ENCODE measurements at regions not wholly inside any gene's neighbourhood (a gene's known extent, or its start where the extent isn't known, plus 50 kb on each side); places are given as distances from the start of the nearest gene placed in this dataset.

DNA sequence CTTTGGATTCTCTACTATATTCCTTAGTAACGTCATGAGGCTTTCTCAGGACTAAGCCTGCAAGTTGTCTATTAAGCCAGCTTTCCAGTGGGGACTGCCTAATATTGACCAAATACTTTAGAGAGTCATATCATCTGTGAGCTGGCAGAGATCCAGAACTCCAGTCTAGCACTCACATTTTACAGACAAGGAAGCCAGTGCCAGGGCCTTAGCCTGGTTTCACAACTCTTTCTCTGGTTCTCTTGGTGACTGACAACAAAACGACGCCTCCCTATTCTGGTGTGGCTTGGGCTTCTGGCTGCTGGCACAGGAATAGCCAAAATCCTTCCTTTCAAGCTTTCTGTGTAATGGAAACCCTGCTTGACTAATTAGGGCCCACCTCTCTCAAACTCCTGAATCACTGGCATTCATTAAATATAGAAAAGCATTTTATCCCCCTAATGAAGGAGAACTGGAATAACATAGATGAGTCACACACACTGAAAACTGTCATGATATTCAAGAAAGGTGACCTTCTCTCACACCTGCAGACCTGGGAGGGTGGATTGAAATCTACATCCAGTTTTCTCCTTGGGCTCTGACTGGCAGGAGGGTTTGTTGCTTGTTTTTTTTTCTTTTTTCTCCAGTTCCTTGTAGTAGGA is 75.2 kb upstream of the UBL3 start:
- in situ Hi-C loops (cut with HindIII; ENCODE audit: low pct_unique_long_range_greater_than_20kb, low sequenced_read_pairs) (no loop called here), intact Hi-C loops (cut with micrococcal nuclease; ENCODE audit: unreplicated experiment) (no loop called here)
- ATAC-seq (no peak), DNase-seq (ENCODE audit: low read depth, low spot score) (no peak)
- H3K9me3 ChIP-seq (ENCODE audit: control insufficient read depth, insufficient read depth, low read depth, low read length) = no peaks in the 10 kb centered on the region
- H3K36me3 ChIP-seq (ENCODE audit: control insufficient read depth, insufficient read depth, low read length) = no peaks in the 10 kb centered on the region
- no peaks in the 10 kb centered on the region for H3K27me3 ChIP-seq (ENCODE audit: control insufficient read depth, insufficient read depth, low read length)
- BruUV-seq (replicated peaks) = no TSS peak
- TF ChIP-seq, protein P1, sequence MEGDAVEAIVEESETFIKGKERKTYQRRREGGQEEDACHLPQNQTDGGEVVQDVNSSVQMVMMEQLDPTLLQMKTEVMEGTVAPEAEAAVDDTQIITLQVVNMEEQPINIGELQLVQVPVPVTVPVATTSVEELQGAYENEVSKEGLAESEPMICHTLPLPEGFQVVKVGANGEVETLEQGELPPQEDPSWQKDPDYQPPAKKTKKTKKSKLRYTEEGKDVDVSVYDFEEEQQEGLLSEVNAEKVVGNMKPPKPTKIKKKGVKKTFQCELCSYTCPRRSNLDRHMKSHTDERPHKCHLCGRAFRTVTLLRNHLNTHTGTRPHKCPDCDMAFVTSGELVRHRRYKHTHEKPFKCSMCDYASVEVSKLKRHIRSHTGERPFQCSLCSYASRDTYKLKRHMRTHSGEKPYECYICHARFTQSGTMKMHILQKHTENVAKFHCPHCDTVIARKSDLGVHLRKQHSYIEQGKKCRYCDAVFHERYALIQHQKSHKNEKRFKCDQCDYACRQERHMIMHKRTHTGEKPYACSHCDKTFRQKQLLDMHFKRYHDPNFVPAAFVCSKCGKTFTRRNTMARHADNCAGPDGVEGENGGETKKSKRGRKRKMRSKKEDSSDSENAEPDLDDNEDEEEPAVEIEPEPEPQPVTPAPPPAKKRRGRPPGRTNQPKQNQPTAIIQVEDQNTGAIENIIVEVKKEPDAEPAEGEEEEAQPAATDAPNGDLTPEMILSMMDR (IDR thresholded peaks at IDR 0.05) = no peak
- TF ChIP-seq, protein P2, sequence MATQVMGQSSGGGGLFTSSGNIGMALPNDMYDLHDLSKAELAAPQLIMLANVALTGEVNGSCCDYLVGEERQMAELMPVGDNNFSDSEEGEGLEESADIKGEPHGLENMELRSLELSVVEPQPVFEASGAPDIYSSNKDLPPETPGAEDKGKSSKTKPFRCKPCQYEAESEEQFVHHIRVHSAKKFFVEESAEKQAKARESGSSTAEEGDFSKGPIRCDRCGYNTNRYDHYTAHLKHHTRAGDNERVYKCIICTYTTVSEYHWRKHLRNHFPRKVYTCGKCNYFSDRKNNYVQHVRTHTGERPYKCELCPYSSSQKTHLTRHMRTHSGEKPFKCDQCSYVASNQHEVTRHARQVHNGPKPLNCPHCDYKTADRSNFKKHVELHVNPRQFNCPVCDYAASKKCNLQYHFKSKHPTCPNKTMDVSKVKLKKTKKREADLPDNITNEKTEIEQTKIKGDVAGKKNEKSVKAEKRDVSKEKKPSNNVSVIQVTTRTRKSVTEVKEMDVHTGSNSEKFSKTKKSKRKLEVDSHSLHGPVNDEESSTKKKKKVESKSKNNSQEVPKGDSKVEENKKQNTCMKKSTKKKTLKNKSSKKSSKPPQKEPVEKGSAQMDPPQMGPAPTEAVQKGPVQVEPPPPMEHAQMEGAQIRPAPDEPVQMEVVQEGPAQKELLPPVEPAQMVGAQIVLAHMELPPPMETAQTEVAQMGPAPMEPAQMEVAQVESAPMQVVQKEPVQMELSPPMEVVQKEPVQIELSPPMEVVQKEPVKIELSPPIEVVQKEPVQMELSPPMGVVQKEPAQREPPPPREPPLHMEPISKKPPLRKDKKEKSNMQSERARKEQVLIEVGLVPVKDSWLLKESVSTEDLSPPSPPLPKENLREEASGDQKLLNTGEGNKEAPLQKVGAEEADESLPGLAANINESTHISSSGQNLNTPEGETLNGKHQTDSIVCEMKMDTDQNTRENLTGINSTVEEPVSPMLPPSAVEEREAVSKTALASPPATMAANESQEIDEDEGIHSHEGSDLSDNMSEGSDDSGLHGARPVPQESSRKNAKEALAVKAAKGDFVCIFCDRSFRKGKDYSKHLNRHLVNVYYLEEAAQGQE (IDR thresholded peaks at IDR 0.05; ENCODE audit: insufficient read depth in 1 of 2, low read depth in 2 of 2, low read length in 1 of 2) = no peak
- TF ChIP-seq POLR2AphosphoS5 (IDR thresholded peaks at IDR 0.05; ENCODE audit: low read depth, low read length) (no peak), SIN3A (IDR thresholded peaks at IDR 0.05; ENCODE audit: borderline replicate concordance, insufficient read depth, low read depth, low read length) (no peak), TCF7L2 (IDR thresholded peaks at IDR 0.05; ENCODE audit: low read depth, low read length) (no peak)
- H3K27ac ChIP-seq (ENCODE audit: low read length) = no peak overlapping the region
- POLR2A ChIA-PET = no interaction called here
- CTCF ChIA-PET = no interaction called here
- H3K4me1 ChIP-seq (ENCODE audit: control insufficient read depth, insufficient read depth, low read length) = peaks cover 11% of the 10 kb centered on the region; the same call in 1 of the 2 replicates
- no peak overlapping the region for H3K4me3 ChIP-seq (ENCODE audit: low read depth in 2 of 2, low read length in 2 of 2)

DNA sequence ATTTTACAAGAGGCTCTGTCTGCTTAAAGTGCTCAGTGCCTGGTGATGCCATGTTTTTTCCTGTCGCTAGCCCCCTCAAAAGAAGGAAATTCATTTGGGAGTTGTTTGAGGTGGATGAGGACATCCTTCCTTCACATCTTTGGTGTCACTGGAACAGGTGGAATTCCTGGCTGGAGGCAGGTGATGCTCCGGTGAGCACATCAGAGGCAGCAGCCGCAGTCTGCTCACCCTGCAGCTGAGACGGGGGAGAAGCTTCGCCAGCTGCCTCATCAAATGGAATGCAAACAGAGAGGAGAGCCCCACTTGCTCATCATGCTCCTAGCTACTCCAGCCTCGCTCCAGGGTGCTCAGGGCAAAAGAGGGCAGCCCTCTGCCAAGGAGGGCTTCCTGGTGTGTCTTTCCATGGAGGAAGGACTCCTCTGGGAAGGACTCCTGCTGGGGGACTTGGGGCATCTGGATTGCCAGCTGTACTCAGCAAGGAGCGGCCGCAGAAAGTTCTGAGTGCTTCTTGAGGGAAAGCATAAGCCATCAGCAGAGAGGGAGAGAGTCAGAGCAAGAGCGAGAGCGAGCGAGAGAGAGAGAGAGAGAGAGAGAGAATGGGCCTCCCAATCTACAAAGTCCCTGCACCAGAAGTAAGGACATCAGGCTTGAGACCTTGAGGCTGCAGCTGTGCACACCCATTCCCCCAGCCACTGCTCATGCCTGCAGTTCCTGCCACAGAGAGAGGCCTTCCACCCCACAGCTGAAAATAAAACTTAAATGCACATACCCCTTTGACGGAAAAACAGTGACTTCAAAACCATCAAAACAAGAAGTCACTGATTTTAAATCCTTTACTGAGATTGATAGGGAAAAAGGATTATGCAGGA is 74.3 kb upstream of the UBL3 start:
- BruUV-seq (replicated peaks) = no TSS peak
- H3K27ac ChIP-seq (ENCODE audit: low read length) = no peak overlapping the region
- in situ Hi-C loops (cut with HindIII; ENCODE audit: low pct_unique_long_range_greater_than_20kb, low sequenced_read_pairs) = no loop called here
- no peak for TF ChIP-seq TCF7L2 (IDR thresholded peaks at IDR 0.05; ENCODE audit: low read depth, low read length)
- TF ChIP-seq, protein P1 (IDR thresholded peaks at IDR 0.05) = peak; percentile 34
- no peak overlapping the region for H3K4me3 ChIP-seq (ENCODE audit: low read depth in 2 of 2, low read length in 2 of 2)
- intact Hi-C loops (cut with micrococcal nuclease; ENCODE audit: unreplicated experiment) = no loop called here
- ChIA-PET CTCF (no interaction called here), POLR2A (no interaction called here)
- H3K4me1 ChIP-seq (ENCODE audit: control insufficient read depth, insufficient read depth, low read length) = peaks cover 11% of the 10 kb centered on the region; the same call in 1 of the 2 replicates
- H3K27me3 ChIP-seq (ENCODE audit: control insufficient read depth, insufficient read depth, low read length) = no peaks in the 10 kb centered on the region
- ATAC-seq (peak; percentile 62), DNase-seq (ENCODE audit: low read depth, low spot score) (no peak)
- H3K36me3 ChIP-seq (ENCODE audit: control insufficient read depth, insufficient read depth, low read length) = no peaks in the 10 kb centered on the region
- no peaks in the 10 kb centered on the region for H3K9me3 ChIP-seq (ENCODE audit: control insufficient read depth, insufficient read depth, low read depth, low read length)
